Immature natural killer cell (primary cell): ENCODE measurements at regions not wholly inside any gene's neighbourhood (a gene's known extent, or its start where the extent isn't known, plus 50 kb on each side); places are given as distances from the start of the nearest gene placed in this dataset.
"Not testable (repeated sequence)": the region's sequence is repeated elsewhere in the genome, so short reads cannot be mapped to it uniquely, and the experiment has no call there.

Experiments used
- DNase-seq, 3 donors: peaks; one replicate each; pipeline ENCODE4 v3.0.0; 2022; ENCODE audit warnings: mixed read lengths in 1 of 3
- H3K27ac Mint-ChIP-seq, 6 donors: one replicate each; pipeline ENCODE4 v1.8.0; 2020; ENCODE audit warnings: mixed read lengths in 6 of 6, mild to moderate bottlenecking in 5 of 6, inconsistent platforms in 4 of 6, moderate library complexity in 3 of 6
- H3K27me3 Mint-ChIP-seq, 3 donors: one replicate each; pipeline ENCODE4 v1.8.0; 2020 to 2021; ENCODE audit warnings: low read depth in 3 of 3, mild to moderate bottlenecking in 3 of 3, mixed read lengths in 3 of 3, moderate library complexity in 3 of 3, inconsistent platforms in 1 of 3
- H3K36me3 Mint-ChIP-seq, 3 donors: one replicate each; pipeline ENCODE4 v1.8.0; 2020; ENCODE audit warnings: mixed read lengths in 3 of 3, inconsistent platforms in 2 of 3, mild to moderate bottlenecking in 2 of 3
- H3K4me1 Mint-ChIP-seq, 2 donors: one replicate each; pipeline ENCODE4 v1.8.0; 2020; ENCODE audit warnings: inconsistent platforms in 2 of 2, mild to moderate bottlenecking in 2 of 2, mixed read lengths in 2 of 2, moderate library complexity in 1 of 2
- H3K4me3 Mint-ChIP-seq, 5 donors: one replicate each; pipeline ENCODE4 v1.8.0; 2020; ENCODE audit warnings: mild to moderate bottlenecking in 5 of 5, mixed read lengths in 5 of 5, inconsistent platforms in 3 of 5, moderate library complexity in 3 of 5
- H3K9me3 Mint-ChIP-seq, 6 donors: one replicate each; pipeline ENCODE4 v1.8.0; 2020; ENCODE audit warnings: mild to moderate bottlenecking in 6 of 6, mixed read lengths in 6 of 6, inconsistent platforms in 4 of 6, moderate library complexity in 3 of 6

DNA sequence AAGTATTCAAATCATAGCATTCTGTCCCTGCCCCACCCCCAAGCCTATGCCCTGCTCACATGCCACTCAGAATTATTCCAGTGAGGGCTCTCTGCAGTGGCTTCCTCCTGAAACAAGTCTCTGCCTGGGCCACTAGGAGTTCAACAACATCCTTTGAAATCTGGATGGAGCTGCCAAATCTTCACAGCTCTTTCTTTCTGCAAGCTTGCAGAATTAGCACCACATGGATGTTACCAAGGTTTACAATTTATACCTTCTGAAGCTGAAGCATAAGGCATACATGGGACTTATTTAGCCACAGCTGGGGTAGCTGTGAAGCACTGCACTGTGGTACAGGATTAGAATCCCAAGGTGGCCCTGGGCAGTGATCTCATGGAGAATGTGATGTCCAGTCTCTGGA is 577.5 kb downstream of the CD109 start:
- Mint-ChIP-seq H3K27ac (no peak overlapping the region), H3K27me3 (no peaks in the 10 kb centered on the region), H3K36me3 (no peaks in the 10 kb centered on the region), H3K9me3 (peaks cover 0 to 18% (median 4%) of the 10 kb centered on the region in 6 donors), H3K4me3 (no peak overlapping the region), H3K4me1 (no peaks in the 10 kb centered on the region)
- no peak for DNase-seq

DNA sequence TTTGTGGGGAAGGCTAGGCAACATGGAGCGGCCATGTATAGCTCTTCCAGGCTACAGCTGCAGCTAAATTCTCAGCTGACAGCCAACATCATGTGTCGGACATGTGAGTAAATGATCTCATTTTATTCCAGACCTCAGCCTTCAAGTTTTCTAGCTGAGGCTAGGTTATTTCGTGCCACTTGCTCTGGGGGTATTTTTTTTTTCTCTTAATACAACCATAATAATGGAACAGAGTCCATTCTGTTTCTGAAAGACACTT is 573.5 kb downstream of the CD109 start:
- no peaks in the 10 kb centered on the region for H3K27me3 Mint-ChIP-seq
- H3K36me3 Mint-ChIP-seq: no peaks in the 10 kb centered on the region
- H3K4me3 Mint-ChIP-seq: no peak overlapping the region
- H3K9me3 Mint-ChIP-seq: peaks cover 4 to 27% (median 8%) of the 10 kb centered on the region in 6 donors
- no peaks in the 10 kb centered on the region for H3K4me1 Mint-ChIP-seq
- no peak for DNase-seq
- H3K27ac Mint-ChIP-seq: no peak overlapping the region

- H3K36me3 Mint-ChIP-seq: no peaks in the 10 kb centered on the region
- peaks cover 4 to 26% (median 8%) of the 10 kb centered on the region in 6 donors for H3K9me3 Mint-ChIP-seq
- no peaks in the 10 kb centered on the region for H3K27me3 Mint-ChIP-seq
- no peak overlapping the region for H3K4me3 Mint-ChIP-seq
- DNase-seq: no peak
- H3K27ac Mint-ChIP-seq: no peak overlapping the region
- H3K4me1 Mint-ChIP-seq: no peaks in the 10 kb centered on the region
Measured at GRCh38 chr6:74268815-74269599, 573.0 kb downstream of the CD109 start.

DNA sequence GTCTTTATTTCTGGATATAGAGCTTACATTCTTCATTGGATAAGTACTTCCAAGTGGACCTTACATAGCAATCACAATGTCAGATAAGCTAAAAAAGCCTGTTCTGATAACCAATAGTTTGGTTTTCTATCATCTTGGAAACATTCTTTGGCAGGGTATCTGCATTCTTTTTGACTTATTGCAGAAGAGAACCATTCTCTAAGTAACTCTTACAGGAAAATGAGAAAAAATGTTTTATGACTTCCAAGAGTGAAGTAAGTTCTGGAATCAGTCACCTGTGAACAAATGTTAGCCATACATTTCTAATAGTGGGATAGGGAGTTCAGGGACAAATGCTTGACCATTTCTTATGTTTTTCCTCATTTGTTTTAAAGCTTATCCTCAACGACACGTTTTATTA is 564.0 kb downstream of the CD109 start:
- H3K4me3 Mint-ChIP-seq: no peak overlapping the region
- H3K27ac Mint-ChIP-seq: no peak overlapping the region
- no peaks in the 10 kb centered on the region for H3K36me3 Mint-ChIP-seq
- H3K27me3 Mint-ChIP-seq: no peaks in the 10 kb centered on the region
- no peaks in the 10 kb centered on the region for H3K4me1 Mint-ChIP-seq
- peaks cover 0 to 25% (median 4%) of the 10 kb centered on the region in 6 donors for H3K9me3 Mint-ChIP-seq
- no peak for DNase-seq

DNA sequence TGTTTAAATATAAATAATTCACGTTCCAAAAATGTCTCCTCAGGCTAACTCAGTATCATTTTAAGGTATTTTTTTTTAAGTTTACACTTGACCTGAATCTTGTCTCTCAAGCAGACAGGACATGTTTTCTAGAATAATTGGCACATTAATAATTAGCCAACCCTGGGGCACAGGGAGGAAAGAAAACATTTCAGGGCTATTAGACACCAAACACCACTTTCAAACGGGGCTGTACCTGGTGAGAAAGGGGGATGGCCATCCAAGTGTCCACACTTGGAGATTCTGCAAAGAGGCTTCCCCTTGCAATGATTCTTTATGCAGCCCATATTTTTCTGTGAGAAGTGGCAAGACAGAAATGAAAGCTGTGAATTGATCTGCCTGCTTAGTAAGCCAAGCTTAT is 560.8 kb downstream of the CD109 start:
- no peak overlapping the region for H3K4me3 Mint-ChIP-seq
- H3K27ac Mint-ChIP-seq: no peak overlapping the region
- no peak for DNase-seq
- no peaks in the 10 kb centered on the region for H3K27me3 Mint-ChIP-seq
- peaks cover 2 to 17% (median 6%) of the 10 kb centered on the region in 6 donors for H3K9me3 Mint-ChIP-seq
- no peaks in the 10 kb centered on the region for H3K36me3 Mint-ChIP-seq
- no peaks in the 10 kb centered on the region for H3K4me1 Mint-ChIP-seq

- H3K4me1 Mint-ChIP-seq: no peaks in the 10 kb centered on the region
- no peak for DNase-seq
- H3K27me3 Mint-ChIP-seq: no peaks in the 10 kb centered on the region
- H3K27ac Mint-ChIP-seq: no peak overlapping the region
- peaks cover 2 to 21% (median 6%) of the 10 kb centered on the region in 6 donors for H3K9me3 Mint-ChIP-seq
- H3K36me3 Mint-ChIP-seq: no peaks in the 10 kb centered on the region
- no peak overlapping the region for H3K4me3 Mint-ChIP-seq
Measured at GRCh38 chr6:74256381-74256780, 560.4 kb downstream of the CD109 start.

DNA sequence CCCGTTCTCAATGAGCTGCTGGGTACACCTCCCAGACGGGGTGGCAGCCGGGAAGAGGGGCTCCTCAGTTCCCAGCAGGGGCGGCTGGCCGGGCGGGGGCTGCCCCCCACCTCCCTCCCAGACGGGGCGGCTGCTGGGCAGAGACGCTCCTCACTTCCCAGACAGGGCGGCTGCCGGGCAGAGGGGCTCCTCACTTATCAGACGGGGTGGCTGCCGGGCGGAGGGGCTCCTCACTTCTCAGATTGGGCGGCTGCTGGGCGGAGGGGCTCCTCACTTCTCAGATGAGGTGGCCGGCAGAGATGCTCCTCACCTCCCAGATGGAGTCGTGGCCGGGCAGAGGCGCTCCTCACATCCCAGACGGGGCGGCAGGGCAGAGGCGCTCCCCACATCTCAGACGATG is 559.0 kb downstream of the CD109 start:
- H3K27ac Mint-ChIP-seq: not testable (repeated sequence)

DNA sequence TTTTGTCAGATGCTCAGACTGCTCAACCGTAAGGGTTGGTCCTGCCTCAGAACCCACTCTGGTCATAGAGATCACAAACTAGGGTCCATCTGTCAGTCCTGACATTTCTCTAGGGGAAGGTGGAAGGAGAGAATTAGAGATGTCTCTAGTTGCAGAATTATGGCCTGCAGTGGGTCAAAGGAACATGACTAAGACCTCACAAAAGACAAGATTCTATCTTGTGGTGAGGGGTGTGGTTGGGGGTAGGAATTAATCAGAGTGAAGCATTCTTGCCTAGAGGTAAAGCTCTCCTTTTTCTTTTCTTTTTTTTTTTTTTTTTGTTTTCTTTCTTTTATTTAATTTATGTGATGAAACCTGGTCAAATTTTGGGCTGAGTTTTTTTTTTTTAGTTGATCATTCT is 558.1 kb downstream of the CD109 start:
- not testable (repeated sequence) for DNase-seq, H3K4me1 Mint-ChIP-seq, H3K4me3 Mint-ChIP-seq, H3K27ac Mint-ChIP-seq, H3K27me3 Mint-ChIP-seq, H3K36me3 Mint-ChIP-seq
- H3K9me3 Mint-ChIP-seq: peaks cover 0 to 28% (median 6%) of the 10 kb centered on the region in 6 donors

More for the DNA sequence above, 559.0 kb downstream of the CD109 start:
- DNase-seq, H3K4me3 Mint-ChIP-seq, H3K27me3 Mint-ChIP-seq, H3K36me3 Mint-ChIP-seq, H3K4me1 Mint-ChIP-seq: not testable (repeated sequence)
- peaks cover 0 to 27% (median 6%) of the 10 kb centered on the region in 6 donors for H3K9me3 Mint-ChIP-seq

- no peak for DNase-seq
- Mint-ChIP-seq H3K27me3 (no peaks in the 10 kb centered on the region), H3K9me3 (peaks cover 0 to 28% (median 8%) of the 10 kb centered on the region in 6 donors), H3K4me1 (no peaks in the 10 kb centered on the region), H3K27ac (no peak overlapping the region), H3K36me3 (no peaks in the 10 kb centered on the region), H3K4me3 (no peak overlapping the region)
Measured at GRCh38 chr6:74253261-74253660, 557.3 kb downstream of the CD109 start.

DNA sequence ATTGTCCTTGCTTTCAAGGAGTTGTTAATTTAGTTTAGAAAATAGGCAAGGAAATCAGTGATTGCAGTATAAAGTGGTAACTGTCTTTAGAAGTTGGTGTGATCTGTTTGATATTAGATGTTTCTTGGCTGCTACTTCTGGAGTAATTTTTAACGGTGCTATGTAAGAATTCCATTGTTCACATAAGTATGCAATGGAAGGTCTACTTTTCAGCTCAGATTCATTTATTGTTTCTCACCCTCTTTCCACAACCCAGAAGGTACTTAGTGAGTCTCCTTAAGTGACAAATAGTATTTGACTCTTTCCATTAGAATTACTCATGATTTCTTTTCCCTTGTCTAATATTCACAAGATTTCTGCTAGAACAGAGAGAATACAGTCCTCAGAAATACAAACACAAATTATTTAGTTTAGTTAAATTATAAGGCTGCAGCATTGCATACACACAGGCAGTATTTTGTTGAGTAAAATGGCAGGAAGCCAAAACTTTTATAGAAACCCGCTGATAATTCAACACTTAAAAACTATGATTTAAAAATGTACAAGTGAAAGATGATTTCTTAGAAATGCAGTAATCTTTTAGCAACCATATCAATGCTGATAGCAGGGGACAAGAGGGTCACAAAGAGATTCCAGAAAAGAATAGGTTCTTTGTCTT is 554.3 kb downstream of the CD109 start:
- no peak for DNase-seq
- Mint-ChIP-seq H3K36me3 (no peaks in the 10 kb centered on the region), H3K27ac (no peak overlapping the region), H3K4me3 (no peak overlapping the region), H3K4me1 (no peaks in the 10 kb centered on the region), H3K9me3 (peaks cover 0 to 19% (median 8%) of the 10 kb centered on the region in 6 donors), H3K27me3 (no peaks in the 10 kb centered on the region)

DNA sequence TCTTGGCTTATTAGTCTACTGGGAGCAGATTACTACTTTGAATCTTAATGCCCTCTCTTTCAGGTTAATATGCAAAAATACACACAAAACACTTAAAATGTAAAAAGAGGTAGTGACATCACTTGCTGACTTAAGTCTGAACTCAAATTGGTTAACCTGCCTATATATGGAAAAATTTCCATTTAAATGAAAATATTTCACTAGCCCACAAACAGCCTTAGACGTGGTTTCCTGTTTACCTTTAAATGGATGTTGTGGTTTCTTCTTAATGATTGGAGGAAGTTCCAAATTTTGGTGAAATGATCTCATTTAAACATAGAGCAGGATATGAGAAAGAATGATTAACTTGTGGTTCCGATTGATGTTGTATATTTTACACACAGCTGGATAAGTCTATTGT is 553.7 kb downstream of the CD109 start:
- Mint-ChIP-seq H3K4me1 (no peaks in the 10 kb centered on the region), H3K27ac (no peak overlapping the region), H3K36me3 (no peaks in the 10 kb centered on the region), H3K27me3 (no peaks in the 10 kb centered on the region), H3K4me3 (no peak overlapping the region), H3K9me3 (peaks cover 0 to 20% (median 9%) of the 10 kb centered on the region in 6 donors)
- DNase-seq: no peak

DNA sequence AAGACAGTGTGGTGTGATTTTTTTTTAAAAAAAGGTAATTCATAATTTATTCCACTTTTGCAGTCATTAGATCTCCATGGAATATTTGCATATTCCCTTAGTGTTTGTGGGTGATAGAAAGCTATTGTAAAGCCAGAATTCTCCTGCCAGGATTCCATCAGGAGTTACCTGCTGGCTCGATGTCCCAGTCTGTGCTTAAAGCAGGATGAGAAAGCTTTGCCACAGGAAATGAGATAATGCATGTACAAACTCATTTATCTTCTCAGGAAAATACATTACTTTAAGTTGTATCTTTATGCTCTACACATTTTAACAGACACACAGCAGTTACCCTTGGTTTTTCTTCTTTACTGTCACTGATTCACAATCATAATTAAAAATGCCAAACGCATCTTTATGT is 553.0 kb downstream of the CD109 start:
- no peaks in the 10 kb centered on the region for H3K4me1 Mint-ChIP-seq
- H3K4me3 Mint-ChIP-seq: no peak overlapping the region
- no peak overlapping the region for H3K27ac Mint-ChIP-seq
- H3K36me3 Mint-ChIP-seq: no peaks in the 10 kb centered on the region
- no peak for DNase-seq
- no peaks in the 10 kb centered on the region for H3K27me3 Mint-ChIP-seq
- H3K9me3 Mint-ChIP-seq: peaks cover 0 to 26% (median 8%) of the 10 kb centered on the region in 6 donors

DNA sequence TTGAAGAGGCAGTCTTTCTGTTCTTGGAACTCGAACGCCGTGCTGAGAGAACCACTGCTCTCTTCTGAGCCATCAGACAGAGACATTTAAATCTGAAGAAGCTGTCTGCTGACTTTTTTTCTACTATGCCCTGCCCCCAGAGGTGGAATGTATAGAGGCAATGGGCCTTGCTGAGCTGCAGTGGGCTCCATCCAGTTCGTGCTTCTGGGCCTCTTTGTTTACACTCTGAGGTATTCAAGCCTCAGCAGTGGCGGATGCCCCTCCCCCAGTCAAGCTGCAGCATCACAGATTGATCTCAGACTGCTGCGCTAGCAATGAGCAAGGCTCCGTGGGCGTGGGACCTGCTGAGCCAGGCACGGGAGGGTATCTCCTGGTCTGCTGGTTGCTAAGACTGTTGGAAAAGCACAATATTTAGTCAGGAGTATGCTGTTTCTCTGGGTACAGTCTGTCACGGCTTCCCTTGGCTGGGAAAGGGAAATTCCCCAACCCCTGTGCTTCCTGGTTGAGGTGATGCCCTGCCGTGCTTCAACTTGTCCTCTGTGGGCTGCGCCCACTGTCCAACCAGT is 526.8 kb downstream of the CD109 start:
- H3K27ac Mint-ChIP-seq: no peak overlapping the region
- H3K4me1 Mint-ChIP-seq: no peaks in the 10 kb centered on the region
- H3K36me3 Mint-ChIP-seq: no peaks in the 10 kb centered on the region
- H3K27me3 Mint-ChIP-seq: peaks cover 0 to 2% (median 0%) of the 10 kb centered on the region in 3 donors
- no peak overlapping the region for H3K4me3 Mint-ChIP-seq
- no peak for DNase-seq
- H3K9me3 Mint-ChIP-seq: peaks cover 7 to 44% (median 31%) of the 10 kb centered on the region in 6 donors

DNA sequence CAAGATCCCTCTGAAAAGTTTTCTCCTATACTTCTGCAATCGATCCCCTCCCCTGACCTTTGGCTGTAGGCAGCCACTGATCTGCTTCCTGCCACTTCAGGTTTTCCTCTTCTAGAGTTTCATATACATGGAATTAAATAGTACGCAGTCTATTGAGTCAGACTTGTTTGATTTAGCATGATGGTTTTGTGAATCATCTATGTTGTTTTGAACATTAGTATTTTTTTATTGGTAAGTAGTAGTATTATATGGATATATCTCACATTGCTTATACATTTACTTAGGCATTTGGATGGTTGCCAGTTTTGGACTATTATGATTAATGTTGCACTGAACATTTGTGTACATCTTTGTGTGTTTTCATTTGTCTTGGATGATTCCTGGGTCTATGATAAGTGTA is 518.0 kb downstream of the CD109 start:
- H3K36me3 Mint-ChIP-seq: no peaks in the 10 kb centered on the region
- H3K4me1 Mint-ChIP-seq: no peaks in the 10 kb centered on the region
- H3K9me3 Mint-ChIP-seq: peaks cover 0 to 16% (median 7%) of the 10 kb centered on the region in 6 donors
- no peak overlapping the region for H3K4me3 Mint-ChIP-seq
- no peak for DNase-seq
- no peak overlapping the region for H3K27ac Mint-ChIP-seq
- H3K27me3 Mint-ChIP-seq: peaks cover 0 to 4% (median 1%) of the 10 kb centered on the region in 3 donors
